ENCODE measurements at regions not wholly inside any gene's neighbourhood (a gene's known extent, or its start where the extent isn't known, plus 50 kb on each side); places are given as distances from the start of the nearest gene placed in this dataset.
"Not testable (repeated sequence)": the region's sequence is repeated elsewhere in the genome, so short reads cannot be mapped to it uniquely, and the experiment has no call there.

DNA sequence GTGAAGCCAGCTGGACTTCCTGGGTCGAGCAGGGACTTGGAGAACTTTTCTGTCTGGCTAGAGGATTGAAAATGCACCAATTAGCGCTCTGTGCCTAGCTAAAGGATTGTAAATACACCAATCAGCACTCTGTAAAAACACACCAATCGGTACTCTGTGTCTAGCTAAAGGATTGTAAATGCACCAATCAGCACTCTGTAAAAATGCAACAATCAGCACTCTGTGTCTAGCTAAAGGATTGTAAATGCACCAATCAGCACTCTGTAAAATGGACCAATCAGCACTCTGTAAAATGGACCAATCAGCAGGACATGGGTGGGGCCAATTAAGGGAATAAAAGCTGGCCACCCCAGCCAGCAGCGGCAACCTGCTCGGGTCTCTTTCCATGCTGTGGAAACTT lies 97.3 kb upstream of the GALNT15 start:
- FAIRE-seq = not testable (repeated sequence)

DNA sequence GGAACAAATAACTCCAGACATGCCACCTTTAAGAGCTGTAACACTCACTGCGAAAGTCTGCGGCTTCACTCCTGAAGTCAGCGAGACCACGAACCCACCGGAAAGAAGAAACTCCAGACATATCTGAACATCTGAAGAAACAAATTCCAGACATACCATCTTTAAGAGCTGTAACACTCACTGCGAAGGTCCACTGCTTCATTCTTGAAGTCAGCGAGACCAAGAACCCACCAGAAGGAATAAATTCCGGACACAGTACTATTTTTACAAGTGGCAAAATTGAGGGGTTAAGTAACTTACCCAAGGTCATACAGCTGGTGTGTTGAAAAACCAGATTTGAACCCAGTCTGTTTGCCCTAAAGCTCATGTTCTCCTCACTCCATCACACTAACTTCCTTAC lies 96.8 kb upstream of the GALNT15 start:
- FAIRE-seq = not testable (repeated sequence)

DNA sequence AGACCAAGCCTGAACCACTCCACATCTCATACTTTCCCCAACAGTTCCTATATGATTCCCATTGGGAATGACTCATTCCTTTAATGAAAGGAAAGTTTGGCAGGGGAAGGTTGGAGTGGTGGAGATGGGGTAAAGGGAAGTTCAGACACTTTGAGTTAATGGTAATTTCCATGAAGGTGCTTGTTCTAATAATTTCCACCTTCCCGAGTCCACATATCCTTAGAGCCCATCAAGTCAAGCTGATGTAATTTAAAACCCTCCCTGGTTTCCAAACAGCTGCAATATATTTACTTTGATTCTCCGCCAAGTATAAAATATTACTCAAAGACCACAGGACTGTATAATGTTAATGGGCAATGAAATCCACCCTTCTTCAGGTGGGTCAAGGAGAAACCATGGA lies 95.0 kb upstream of the GALNT15 start:
- no peak for FAIRE-seq

DNA sequence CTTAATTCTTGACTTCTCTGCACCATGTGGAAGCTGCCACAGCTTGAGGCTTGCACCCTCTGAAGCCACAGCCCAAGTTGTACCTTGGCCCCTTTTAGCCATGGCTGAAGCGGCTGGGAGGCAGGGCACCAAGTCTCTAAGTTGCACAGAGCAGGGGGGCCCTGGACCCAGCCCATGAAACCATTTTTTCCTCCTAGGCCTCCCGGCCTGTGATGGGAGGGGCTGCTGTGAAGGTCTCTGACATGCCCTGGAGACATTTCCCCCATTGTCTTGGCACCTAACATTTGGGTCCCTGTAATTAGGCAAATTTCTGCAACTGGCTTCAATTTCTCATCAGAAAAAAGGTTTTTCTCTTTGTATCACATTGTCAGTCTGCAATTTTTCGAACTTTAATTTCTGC lies 92.8 kb upstream of the GALNT15 start:
- no peak for FAIRE-seq

DNA sequence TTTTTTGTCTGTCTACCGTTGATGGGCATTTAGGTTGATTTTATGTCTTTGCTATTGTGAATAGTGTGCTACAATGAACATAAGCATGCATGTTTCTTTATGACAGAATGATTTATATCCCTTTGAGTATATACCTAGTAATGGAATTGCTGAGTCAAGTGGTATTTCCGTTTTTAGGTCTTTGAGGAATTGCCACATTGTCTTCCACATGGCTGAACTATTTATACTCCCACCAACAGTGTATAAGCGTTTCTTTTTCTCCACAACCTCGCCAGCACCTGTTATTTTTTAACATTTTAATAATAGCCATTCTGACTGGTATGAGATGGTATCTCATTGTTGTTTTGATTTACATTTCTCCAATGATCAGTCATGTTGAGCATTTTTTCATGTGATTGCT lies 89.6 kb upstream of the GALNT15 start:
- no peak for FAIRE-seq

DNA sequence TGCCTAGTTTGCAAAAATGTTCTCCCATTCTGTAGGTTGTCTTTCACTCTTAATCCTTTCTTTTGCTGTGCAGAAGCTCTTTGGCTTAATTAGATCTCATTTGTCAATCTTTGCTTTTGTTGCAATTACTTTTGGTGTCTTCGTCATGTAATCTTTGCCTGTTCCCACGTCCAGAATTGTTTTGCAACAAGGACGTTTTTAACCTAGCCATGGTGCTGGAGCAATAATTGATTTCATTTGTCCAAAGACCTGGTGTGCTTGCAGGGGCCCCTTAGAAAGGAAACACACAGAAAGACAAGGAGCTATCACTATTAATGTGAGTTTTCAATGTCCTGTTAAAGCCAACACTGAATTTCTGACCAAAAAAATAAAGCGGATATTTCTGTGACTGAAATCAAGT lies 89.1 kb upstream of the GALNT15 start:
- no peak for FAIRE-seq

DNA sequence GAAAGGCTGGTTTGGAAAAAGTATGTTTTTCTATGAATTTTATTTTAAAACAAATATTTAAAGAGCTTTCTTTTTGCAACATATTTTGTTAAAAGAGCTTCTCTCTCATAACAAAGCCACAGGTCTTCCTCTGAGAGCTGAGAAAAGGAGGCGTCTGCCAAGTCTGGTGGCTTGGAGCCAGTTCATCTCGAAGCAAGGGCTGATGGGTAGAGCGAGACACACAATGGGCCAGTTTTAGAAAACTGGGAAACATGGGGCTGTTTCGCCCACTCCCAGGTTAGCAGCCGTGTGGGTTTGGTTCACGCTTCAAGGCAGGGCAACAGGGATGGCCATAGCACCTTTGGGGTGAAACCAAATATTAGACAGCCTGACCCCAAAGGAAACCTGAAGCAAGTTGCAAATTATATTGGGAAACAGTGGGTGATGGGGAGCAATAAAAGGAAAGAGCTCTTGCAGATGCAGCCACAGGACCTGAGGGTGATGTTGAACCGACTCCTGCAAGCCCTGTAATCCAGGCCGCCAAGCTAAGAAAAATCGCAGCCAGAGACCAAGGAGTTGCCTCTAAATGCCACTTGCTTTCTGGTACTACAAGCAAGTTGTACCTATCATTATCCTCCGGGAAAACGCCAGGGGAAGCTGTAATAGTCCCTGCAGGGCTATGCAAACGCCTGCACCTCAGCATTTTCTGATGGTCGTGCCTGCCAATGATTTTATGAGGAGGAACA lies 88.4 kb upstream of the GALNT15 start:
- FAIRE-seq = no peak

DNA sequence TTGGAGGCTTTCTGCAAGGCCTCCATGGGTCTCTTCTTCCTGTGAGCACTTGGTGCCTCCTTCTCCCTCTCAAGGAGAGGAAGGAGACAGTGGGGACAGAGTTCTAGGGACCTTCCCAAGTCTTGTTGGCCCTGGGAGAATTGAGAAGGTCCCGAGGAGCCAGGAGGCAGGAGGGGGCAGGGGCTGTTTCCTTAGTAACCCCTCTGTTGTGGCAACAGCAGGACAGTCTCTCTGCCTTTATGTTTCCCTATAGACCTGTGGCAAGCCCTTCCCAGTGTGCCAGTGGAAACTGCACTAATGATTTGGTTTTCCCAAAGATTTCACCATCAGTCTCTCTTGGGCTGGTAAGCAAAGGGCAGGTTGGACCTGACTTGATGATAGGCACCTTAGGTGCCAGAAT lies 87.8 kb upstream of the GALNT15 start:
- no peak for FAIRE-seq

DNA sequence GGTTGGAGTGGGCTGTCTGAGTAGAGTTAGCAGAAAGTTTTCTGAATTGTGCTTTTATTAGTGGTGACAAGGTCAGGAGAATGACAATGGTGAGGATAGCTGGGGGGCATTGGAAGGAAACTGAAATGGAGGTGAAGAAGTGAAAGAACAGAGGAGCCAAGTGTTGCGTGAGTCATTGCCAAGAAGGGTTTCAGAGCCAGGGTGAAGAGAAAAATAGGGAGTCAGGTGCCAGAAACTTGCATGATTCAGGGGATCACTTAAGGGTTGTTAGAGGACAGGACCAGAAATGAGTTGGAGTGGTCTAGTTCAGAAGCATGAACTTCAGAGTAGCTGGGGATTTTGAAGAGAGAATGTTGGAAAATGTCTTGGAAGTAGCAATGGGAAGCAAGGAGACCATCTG lies 86.0 kb upstream of the GALNT15 start:
- no peak for FAIRE-seq

DNA sequence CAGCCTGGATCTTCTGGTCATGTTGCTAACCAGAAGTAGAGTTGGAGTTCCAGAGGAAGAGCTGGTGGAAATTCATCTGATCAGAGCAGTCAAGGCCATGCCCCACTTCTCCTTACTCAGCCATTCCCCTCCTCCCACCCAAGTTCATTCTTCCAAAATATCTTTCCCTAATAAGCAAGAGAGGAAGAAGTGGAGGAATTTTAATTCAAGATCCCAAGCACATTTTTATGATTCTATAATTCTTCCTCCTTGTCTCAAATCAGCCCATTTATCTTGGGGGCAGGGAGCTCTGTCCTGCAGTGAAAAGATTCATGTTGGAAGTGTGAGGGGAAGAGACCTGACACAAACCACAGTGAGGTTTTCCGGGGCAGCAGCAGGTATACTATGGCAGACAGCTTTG lies 85.0 kb upstream of the GALNT15 start:
- FAIRE-seq = no peak

DNA sequence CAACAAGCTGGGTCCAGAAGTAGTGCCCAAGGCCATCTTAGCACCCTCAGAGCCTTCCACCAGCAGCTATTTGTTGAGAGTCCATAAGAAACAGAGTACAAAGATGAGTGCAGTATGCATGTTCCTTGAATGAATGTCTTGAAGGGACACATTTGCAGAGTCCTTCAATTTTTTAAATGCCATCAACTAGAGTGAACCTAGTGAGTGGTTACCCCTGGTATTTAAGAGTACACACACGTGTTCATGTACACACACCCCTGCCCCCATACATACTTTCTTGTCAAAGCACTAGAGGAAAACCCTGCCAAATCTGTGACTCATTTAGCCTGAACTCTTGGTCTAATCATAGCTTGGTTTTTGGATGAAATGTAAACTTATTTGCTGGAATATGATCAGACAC lies 84.5 kb upstream of the GALNT15 start:
- FAIRE-seq = no peak

DNA sequence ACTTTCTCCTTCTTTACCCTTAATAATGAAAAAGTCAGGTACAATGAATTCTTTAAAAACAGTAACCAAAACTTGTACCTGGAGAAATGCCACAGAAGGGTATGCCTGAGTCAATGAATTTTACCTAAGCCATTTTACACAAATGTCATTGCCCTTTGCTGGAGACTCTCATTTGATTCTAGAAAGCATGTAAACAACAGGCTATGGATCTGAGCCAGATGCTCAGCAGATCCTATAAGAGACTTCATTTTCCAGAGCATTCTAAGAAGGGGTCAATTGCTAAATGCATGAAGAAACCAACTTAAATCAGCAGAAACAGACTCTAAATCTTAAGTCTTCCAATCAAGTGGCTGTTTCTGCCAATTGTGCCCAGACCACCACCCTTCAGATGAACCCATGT lies 83.8 kb upstream of the GALNT15 start:
- FAIRE-seq = no peak

DNA sequence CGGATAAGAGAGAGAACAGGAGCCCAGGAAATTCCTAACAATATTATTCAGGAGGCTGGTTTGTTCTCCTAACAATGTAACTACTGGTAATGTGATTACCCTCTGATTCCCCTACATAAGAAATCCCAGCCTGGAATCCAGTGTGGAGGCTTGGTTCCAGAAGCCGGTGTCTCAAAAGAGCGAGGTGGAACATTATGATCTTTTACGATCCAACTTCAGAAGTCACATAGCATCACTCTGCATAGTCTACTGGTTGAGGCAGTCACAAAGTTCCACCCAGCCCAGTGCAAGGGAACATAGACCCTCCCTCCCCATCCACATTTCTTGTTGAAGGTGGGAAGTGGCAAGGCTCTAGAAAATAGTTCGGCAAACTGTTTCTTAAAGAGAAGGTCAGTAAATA lies 81.6 kb upstream of the GALNT15 start:
- no peak for FAIRE-seq

DNA sequence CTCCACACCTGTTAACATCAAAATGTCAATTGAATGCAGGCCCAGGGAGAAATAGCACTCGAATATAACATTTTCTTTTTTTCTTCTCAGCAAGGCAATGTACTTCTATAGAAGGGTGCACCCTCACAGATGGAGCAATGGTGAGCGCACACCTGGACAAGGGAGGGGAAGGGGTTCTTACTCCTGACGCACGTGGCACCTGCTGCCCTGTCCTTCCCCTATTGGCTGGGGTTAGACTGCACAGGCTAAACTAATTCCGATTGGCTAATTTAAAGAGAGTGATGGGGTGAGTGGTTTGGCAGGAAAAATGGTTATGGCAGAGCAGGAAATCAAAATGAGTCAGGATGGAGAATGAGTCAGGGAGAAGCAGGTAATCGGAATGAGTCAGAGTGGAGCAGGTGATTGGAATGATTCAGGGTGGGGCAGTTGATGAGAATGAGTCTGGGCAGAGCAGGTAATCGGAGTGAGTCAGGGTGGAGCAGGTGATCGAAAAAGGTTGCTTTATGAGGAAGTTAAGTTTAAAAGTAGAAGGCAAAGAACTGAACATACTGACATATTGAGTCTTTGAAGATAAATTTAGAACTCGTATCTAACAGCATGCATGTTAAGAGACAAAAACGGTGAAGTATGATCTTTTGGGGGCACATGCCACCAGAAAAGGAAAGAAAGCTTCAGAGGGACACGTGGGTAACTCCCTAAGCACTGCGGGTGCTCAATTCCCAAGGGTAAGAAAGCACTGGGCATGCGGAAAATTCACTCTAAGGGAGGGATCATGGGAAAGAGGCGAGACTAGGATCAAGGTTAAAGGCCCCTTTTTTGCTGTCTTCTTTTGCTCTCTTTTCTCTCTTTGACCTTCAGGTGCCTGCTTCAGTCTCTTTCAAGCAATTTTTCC lies 72.9 kb upstream of the GALNT15 start:
- FAIRE-seq = no peak

DNA sequence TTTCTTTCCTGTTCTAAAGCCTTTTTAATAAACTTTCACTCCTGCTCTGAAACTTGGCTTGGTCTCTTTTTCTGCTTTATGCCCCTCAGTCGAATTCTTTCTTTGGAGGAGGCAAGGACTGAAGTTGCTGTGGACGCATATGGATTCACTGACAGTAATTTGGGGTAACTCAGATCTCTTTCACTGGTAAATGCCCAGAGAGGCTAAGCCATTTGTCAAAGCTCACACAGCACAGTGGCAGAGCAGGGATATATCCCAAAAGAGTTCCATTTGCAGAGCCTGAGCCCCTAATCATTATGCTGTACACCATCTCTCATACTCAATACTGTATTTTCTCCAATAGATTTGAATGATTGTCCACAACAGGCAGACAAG lies 72.3 kb upstream of the GALNT15 start:
- no peak for FAIRE-seq

DNA sequence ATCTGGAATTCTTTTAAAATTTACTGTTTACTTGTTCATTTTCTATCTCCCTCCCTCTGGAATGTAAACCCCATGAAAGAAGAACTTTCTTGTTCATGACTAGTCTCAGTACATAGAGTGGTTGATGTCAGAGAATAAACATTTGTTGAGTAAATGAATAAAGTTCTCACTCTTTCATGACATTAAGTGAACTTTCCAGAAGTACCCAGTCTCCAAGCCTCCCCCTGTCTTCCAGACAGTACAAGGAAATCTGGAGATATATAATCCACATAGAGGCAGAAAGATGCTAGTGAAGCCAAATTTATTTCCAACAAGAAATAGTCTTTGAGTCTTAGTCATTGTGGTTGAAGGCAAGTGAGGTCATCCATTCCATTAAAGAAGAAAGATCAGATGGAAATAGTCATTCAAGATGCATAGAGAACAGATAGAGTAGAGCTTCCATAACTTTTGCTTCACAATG lies 71.5 kb upstream of the GALNT15 start:
- no peak for FAIRE-seq

DNA sequence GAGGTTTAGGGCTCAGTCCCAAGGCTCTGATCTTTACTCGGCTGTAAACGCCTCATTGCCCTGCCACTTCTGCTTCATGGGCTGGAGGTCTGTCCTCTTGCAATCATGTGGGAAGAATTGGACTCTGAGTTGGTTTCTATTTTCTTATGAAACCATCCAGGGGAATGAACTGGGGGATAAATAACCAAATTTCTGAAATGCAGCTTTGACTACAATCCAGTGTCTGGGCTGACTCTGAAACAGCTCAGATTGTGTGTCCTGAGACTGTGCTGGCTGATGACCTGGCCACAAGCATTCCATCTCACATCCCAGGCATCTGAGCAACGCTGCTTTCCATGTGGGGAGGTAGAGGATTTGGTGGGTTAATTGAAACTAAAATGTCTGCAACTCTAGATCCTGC lies 71.0 kb upstream of the GALNT15 start:
- FAIRE-seq = no peak

DNA sequence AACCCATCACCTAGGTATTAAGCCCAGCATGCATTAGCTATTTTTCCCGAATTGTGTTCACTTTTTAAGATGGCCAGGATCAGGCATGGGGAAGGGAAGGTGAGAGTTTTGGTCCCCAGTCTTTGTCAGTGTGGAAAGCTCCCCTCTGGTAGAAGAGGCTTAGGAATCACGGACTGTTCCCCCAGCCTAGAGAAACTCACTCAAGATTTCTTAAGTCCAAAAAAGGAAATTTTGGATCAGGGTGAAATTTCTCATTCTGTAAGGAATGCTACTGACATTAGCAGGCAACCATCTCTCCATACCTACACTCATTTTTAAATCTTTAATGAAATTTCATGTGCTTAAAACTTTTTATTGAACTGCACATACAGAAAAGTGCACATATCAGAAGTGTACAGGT lies 70.3 kb upstream of the GALNT15 start:
- FAIRE-seq = no peak

DNA sequence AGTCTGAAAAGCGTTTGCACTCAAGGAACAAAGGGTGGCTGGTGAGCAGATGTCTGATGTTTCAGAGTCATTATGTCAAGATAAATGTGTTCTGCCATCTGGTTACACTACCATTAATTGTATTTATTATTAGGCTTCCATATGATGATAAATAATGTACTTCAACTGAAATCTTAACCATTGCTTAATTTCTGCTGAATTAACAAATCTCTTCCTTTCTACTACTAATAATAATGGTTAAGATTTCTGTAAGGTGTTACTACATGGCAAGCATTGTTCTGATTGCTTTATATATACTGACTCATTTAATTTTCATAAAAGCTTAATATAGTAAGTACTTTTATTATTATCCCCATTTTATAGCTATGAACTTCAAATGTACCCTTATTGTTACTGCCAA lies 68.4 kb upstream of the GALNT15 start:
- FAIRE-seq = no peak

DNA sequence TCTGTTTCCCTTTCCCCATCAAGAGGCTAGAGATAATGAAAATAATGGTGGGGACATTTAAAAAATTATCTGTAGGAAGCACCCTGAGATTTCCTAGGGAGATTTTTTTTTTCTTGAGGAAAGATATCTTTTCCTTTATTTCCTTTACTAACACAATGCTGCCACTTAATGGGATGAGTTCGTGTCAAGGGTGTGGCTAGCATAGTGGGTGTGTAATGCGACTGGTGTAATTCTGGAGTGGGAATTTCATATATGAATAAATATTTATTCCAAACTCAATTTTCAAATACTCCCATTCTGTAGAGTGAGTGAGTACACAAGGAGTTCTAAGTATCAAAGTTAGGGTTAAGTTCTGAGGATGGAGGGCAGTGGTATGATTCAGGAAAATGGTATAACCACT lies 66.1 kb upstream of the GALNT15 start:
- FAIRE-seq = no peak

DNA sequence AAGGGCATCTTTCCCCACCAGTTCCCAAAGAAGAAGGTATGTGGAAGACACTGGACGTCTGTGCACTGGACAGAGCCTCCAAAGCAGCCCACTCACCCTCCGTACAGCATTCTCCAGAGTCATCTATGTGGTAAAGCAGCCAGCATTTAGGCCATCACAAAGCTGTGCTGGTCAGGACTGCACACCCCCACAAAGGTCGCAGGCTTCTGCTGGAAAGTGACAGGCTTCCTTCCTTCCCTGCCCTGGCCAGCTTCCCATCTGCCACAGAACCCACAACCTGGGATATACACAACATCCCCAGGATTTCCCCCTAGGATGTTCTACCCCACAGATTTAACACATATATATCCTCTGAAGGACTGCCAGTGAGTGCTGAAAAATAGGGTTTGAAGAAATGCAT lies 64.6 kb upstream of the GALNT15 start:
- no peak for FAIRE-seq

DNA sequence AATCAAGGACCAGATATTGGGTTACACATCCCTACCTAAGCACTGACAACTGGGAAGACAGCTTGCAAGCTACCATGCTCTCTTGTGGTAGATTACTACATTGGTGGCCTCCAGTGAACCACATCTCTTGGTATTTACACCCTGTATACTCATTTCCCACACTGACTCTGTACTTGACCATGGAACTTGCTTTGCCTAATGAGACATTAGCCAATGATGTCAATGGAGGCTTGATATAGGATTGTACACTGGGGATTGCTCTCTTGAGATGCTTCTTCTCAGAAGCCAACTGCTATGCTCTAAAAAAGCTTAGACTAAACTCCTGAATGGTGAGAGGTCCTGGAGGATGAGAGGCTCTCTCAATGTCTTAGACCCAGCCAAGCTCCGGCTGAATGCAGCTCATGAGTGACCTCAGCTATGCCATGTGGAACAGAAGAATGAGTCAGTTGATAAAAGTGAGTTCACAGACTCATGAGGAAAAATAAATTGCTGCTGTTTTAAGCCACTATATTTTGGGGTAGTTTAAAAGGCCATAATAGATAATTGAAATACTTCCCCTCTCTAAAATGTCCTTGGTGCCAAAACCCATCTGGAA lies 61.5 kb upstream of the GALNT15 start:
- no peak for FAIRE-seq

DNA sequence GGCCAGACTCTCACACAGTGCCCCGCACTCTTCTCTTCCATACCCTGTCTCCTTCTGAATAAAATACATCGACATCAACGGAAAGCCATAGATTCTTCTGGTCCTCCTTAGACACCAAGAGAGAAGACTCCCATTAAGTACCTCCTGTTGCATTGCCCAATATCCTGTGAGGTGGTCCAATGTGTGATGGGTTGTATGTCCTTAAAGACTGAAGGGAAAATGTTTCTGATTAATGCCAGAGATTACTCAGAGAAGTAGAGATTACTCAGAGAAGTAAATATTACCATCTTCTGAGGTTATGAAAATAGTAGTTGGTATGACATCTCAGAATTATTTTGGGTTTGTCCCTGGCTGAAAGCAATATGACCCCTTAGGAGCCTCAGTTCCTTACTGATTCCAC lies 60.8 kb upstream of the GALNT15 start:
- no peak for FAIRE-seq

DNA sequence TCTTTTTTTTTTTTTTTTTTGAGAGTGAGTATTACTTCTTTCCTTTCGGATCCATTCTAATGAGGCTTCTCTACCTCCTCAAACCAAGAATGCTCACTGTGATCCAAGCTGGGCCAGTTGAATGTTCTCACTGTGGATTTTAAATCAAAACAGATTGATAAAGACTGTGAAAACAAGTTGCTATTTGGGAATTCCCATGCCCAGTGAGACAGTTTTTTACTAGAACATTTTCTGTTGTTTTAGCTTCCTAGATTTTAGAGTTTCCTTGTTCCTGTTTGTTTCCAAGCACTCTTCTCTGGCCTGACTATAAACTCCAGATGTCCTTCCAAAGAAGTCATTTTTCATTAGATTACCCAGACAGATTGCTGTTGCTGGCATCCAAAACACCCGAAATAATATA lies 60.1 kb upstream of the GALNT15 start:
- FAIRE-seq = no peak
